Parathyroid adenoma (tissue), 2 donors: ENCODE measurements at regions not wholly inside any gene's neighbourhood (a gene's known extent, or its start where the extent isn't known, plus 50 kb on each side); places are given as distances from the start of the nearest gene placed in this dataset.

Source experiments
- H2AFZ ChIP-seq: fragments of 300-600 bp; sonication (generic); one replicate; pipeline ENCODE4 v1.7.0; 2017; ENCODE audit warnings: antibody characterized with exemption, mild to moderate bottlenecking
- H3K27ac ChIP-seq: fragments of 300-600 bp; sonication (generic); one replicate; pipeline ENCODE4 v1.7.0; 2017
- H3K27me3 ChIP-seq: fragments of 300-600 bp; sonication (generic); one replicate; pipeline ENCODE4 v1.7.0; 2017; ENCODE audit warnings: low read length; ENCODE audit not compliant: control insufficient read depth, insufficient read depth
- H3K36me3 ChIP-seq: fragments of 300-600 bp; sonication (generic); one replicate; pipeline ENCODE4 v1.7.0; 2017; ENCODE audit warnings: low read length; ENCODE audit not compliant: control insufficient read depth, insufficient read depth
- H3K4me1 ChIP-seq: fragments of 300-600 bp; sonication (generic); one replicate; pipeline ENCODE4 v1.7.0; 2017; ENCODE audit warnings: control low read depth
- H3K4me2 ChIP-seq: fragments of 300-600 bp; sonication (generic); one replicate; pipeline ENCODE4 v1.7.0; 2017; ENCODE audit warnings: low read length
- H3K4me3 ChIP-seq: fragments of 300-600 bp; sonication (generic); one replicate; pipeline ENCODE4 v1.7.0; 2017; ENCODE audit warnings: low read depth, low read length
- H3K79me2 ChIP-seq: fragments of 300-600 bp; sonication (generic); one replicate; pipeline ENCODE4 v1.7.0; 2017; ENCODE audit warnings: control low read depth
- H3K9ac ChIP-seq: fragments of 300-600 bp; sonication (generic); one replicate; pipeline ENCODE4 v1.7.0; 2017; ENCODE audit warnings: mild to moderate bottlenecking
- H3K9me3 ChIP-seq: fragments of 300-600 bp; sonication (generic); one replicate; pipeline ENCODE4 v1.7.0; 2017; ENCODE audit warnings: low read length; ENCODE audit not compliant: control insufficient read depth
- CTCF ChIP-seq: fragments of 300-600 bp; sonication (generic); IDR thresholded peaks from one replicate; pipeline ENCODE4 v1.7.0; 2017; ENCODE audit warnings: antibody characterized with exemption, mild to moderate bottlenecking
- donor health status: primary hyperparathyroidism.

GRCh38 chr6:105787747-105788146 lies 298.4 kb upstream of the PRDM1 start:
- no peaks in the 10 kb centered on the region for H3K27me3 ChIP-seq
- no peak overlapping the region for H3K4me2 ChIP-seq
- H3K79me2 ChIP-seq = no peaks in the 10 kb centered on the region
- no peaks in the 10 kb centered on the region for H3K9me3 ChIP-seq
- no peak for TF ChIP-seq CTCF
- no peak overlapping the region for H3K9ac ChIP-seq
- H3K36me3 ChIP-seq = no peaks in the 10 kb centered on the region
- no peak overlapping the region for H3K27ac ChIP-seq
- no peak overlapping the region for H2AFZ ChIP-seq
- H3K4me1 ChIP-seq = no peaks in the 10 kb centered on the region
- H3K4me3 ChIP-seq = no peak overlapping the region

DNA sequence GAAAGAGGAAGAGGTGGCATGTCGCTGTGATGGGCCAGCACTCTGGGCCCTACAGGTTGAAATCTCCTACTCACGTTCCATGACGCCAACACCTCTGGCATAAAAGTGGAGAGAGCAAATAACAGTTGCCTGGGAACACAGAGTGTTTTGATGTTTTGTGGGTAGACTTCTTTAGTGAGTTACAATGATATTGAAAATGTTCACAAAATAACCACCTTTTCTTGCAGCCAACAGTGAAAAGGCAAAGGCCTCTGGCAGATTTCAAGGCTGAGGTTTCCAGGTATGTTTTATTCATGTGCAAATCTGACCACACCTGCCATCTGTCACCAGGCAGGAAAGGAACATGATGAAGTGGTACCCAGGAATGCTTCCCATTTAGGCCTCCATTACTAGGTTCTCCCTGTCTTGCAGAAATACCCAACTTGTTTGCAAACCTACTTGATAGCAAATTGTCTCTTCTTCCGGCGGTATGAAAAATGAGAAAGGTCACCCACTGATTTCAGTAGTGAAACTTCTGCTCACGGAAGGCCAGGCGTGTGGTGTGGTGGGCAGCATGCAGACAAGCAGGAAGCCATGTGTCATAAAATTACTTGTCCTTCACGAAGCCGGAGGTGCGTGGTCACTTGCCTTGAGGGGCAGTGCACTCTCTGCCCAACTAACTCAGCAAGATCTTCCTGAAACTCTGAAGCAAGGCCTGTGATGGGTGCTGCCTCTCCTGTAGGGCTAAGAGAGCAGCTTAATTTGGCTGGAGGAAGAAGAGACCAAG lies 299.1 kb upstream of the PRDM1 start:
- no peak overlapping the region for H2AFZ ChIP-seq
- no peaks in the 10 kb centered on the region for H3K36me3 ChIP-seq
- no peak overlapping the region for H3K9ac ChIP-seq
- H3K9me3 ChIP-seq = no peaks in the 10 kb centered on the region
- H3K27ac ChIP-seq = no peak overlapping the region
- no peaks in the 10 kb centered on the region for H3K4me1 ChIP-seq
- H3K27me3 ChIP-seq = no peaks in the 10 kb centered on the region
- H3K4me2 ChIP-seq = no peak overlapping the region
- H3K79me2 ChIP-seq = no peaks in the 10 kb centered on the region
- H3K4me3 ChIP-seq = no peak overlapping the region
- no peak for TF ChIP-seq CTCF

DNA sequence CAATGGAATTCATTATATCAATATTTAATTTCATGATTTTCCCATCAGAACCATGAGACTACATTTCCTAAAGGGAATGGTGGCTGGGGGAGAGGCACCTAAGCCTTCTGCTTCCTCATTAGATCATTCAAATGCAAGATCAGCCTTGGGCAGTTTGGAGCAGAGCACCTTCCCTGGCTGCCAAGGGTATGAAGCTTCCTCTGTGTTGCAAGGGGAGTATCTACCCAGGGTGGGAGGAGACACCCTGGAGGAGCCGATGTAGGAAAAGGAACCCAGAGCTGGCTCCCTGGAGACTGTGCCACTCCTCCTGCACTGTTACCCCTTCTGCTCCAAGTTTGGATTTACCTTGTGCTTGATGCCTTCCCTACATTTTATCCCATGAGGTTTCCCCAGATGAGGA lies 299.7 kb upstream of the PRDM1 start:
- Histone ChIP-seq H3K27me3 (no peaks in the 10 kb centered on the region), H3K4me1 (no peaks in the 10 kb centered on the region), H3K4me2 (no peak overlapping the region), H3K9me3 (no peaks in the 10 kb centered on the region), H2AFZ (no peak overlapping the region), H3K36me3 (no peaks in the 10 kb centered on the region), H3K79me2 (no peaks in the 10 kb centered on the region), H3K27ac (no peak overlapping the region), H3K9ac (no peak overlapping the region), H3K4me3 (no peak overlapping the region)
- no peak for TF ChIP-seq CTCF

GRCh38 chr6:105785066-105785811 lies 300.9 kb upstream of the PRDM1 start:
- Histone ChIP-seq H2AFZ (no peak overlapping the region), H3K4me1 (no peaks in the 10 kb centered on the region), H3K79me2 (no peaks in the 10 kb centered on the region), H3K9ac (no peak overlapping the region), H3K27me3 (no peaks in the 10 kb centered on the region), H3K27ac (no peak overlapping the region), H3K4me3 (no peak overlapping the region), H3K36me3 (no peaks in the 10 kb centered on the region), H3K9me3 (no peaks in the 10 kb centered on the region), H3K4me2 (no peak overlapping the region)
- TF ChIP-seq CTCF = no peak
